Prostate gland (tissue), 2 donors: ENCODE measurements at regions not wholly inside any gene's neighbourhood (a gene's known extent, or its start where the extent isn't known, plus 50 kb on each side); places are given as distances from the start of the nearest gene placed in this dataset.

ENCODE experiments used
- DNase-seq: peaks from one replicate; pipeline ENCODE4 v3.0.0-alpha.2; 2019; ENCODE audit warnings: low spot score
- H3K27ac ChIP-seq, 2 donors: fragments of 200-600 bp; sonication (generic); 2 replicates each; pipeline ENCODE4 v1.5.1; 2017 to 2019
- H3K27me3 ChIP-seq: fragments of 200-600 bp; sonication (generic); replicated peaks from 2 replicates; pipeline ENCODE4 v1.5.1; 2019; ENCODE audit not compliant: insufficient read depth
- H3K36me3 ChIP-seq, 2 donors: fragments of 200-600 bp; sonication (generic); 1 replicate in 1 of 2; 2 replicates in 1 of 2; pipeline versions ENCODE4 v1.5.1 to v1.8.1; 2017 to 2019
- H3K4me1 ChIP-seq: fragments of 200-600 bp; sonication (generic); replicated peaks from 2 replicates; pipeline ENCODE4 v1.5.1; 2019
- H3K4me3 ChIP-seq, 2 donors: fragments of 200-600 bp; sonication (generic); 2 replicates each; pipeline ENCODE4 v1.5.1; 2017 to 2019
- H3K9me3 ChIP-seq: fragments of 200-600 bp; sonication (generic); 2 replicates; pipeline ENCODE4 v1.5.1; 2017
- POLR2A ChIP-seq: fragments of 450-650 bp; IDR thresholded peaks from one replicate; pipeline ENCODE4 v1.6.1; 2016; ENCODE audit warnings: antibody characterized with exemption, mild to moderate bottlenecking
- POLR2AphosphoS5 ChIP-seq: sonication (generic); formaldehyde crosslinking; IDR thresholded peaks from one replicate; pipeline ENCODE4 v1.6.1; 2017; ENCODE audit warnings: antibody characterized with exemption
- WGBS: methylation state at CpG from one replicate; pipeline ENCODE4 v1.1.5; 2018; 5-methylcytosine and 5-hydroxymethylcytosine counted together
- intact Hi-C: fragments of 100-400 bp; cut with DNase I; formaldehyde crosslinking; loops from one replicate; pipeline ENCODE4 v1.14.2; 2022
- TF ChIP-seq, protein P1 (sequence below), 4 experiments: fragments of 200-600 bp in 2 of 4; fragments of 450-650 bp in 2 of 4; sonication (generic) in 2 of 4; IDR thresholded peaks; 1 replicate in 3 of 4; 2 replicates in 1 of 4; pipeline ENCODE4 v1.5.1; 2016 to 2019; ENCODE audit warnings: antibody characterized with exemption in 4 of 4, mild to moderate bottlenecking in 2 of 4, moderate library complexity in 2 of 4

DNA sequence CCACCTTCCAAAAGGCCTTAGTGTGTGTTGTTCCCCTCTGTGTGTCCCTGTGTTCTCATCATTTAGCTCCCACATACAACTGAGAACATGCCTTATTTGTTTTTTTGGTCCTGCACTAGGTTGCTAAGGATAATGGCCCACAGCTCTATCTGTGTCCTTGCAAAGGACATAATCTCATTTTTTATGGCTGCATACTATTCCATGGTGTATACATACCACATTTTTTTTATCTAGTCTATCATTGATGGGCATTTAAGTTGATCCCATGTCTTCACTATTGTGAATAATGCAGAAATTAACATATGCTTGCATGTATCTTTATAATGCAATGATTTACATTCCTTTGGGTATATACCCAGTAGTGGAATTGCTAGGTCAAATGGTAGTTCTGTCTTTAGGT is 645.7 kb downstream of the PDCD6IP start:
- no peaks in the 10 kb centered on the region for H3K27me3 ChIP-seq
- H3K4me1 ChIP-seq, result no peaks in the 10 kb centered on the region
- H3K27ac ChIP-seq, result no peak overlapping the region
- no peaks in the 10 kb centered on the region for H3K36me3 ChIP-seq
- no peak overlapping the region for H3K4me3 ChIP-seq
- H3K9me3 ChIP-seq, result no peaks in the 10 kb centered on the region
- DNase-seq, result no peak
- intact Hi-C loops, result no loop called here
- TF ChIP-seq POLR2A (no peak), POLR2AphosphoS5 (no peak)
- TF ChIP-seq, protein P1, sequence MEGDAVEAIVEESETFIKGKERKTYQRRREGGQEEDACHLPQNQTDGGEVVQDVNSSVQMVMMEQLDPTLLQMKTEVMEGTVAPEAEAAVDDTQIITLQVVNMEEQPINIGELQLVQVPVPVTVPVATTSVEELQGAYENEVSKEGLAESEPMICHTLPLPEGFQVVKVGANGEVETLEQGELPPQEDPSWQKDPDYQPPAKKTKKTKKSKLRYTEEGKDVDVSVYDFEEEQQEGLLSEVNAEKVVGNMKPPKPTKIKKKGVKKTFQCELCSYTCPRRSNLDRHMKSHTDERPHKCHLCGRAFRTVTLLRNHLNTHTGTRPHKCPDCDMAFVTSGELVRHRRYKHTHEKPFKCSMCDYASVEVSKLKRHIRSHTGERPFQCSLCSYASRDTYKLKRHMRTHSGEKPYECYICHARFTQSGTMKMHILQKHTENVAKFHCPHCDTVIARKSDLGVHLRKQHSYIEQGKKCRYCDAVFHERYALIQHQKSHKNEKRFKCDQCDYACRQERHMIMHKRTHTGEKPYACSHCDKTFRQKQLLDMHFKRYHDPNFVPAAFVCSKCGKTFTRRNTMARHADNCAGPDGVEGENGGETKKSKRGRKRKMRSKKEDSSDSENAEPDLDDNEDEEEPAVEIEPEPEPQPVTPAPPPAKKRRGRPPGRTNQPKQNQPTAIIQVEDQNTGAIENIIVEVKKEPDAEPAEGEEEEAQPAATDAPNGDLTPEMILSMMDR (IDR thresholded peaks at IDR 0.05), result no peak

DNA sequence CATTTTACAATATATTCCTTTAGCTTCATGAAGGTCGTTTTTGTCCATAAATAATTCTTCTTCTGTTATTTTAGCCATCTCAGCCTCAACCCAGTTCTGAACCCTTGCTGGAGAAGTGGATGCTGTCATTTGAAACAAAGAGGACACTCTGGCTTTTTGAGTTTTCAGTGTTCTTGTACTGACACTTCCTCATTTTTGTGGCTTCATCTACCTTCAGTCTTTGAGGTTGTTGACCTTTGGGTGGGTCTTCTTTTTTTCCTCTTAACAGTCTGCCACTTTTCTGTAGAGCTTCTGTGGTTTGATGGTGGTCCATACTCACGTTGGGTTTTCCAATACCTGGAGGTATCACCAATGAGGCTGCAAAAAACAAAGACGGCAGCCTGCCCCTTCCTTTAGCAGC is 650.9 kb downstream of the PDCD6IP start:
- 67% methylated on average over 3 of the region's 3 CpGs for WGBS
- TF ChIP-seq, protein P1 (IDR thresholded peaks at IDR 0.05), result no peak
- TF ChIP-seq POLR2AphosphoS5, result no peak
- no peak for TF ChIP-seq POLR2A

DNA sequence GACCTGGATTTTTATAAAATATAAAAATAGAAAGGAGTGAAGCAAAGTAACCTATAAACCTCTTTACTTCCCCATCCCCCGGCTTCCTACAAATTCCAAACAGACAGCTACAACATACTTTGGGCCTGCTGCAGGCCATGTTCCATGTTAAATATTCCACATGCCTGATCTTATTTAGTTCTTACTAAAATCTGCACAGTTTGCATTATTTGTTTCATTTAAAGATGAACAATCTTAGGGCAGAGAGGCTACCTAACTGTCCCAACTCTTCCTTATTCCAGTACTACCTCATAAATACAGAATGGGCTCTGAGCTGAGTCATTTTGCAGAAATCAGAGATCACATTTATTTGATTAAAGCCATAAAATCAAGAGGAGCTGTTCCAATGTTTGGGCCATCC is 665.0 kb downstream of the PDCD6IP start:
- intact Hi-C loops, result no loop called here
- WGBS, result 76% methylated on average over 1 of the region's 1 CpG
- H3K27me3 ChIP-seq, result no peaks in the 10 kb centered on the region
- H3K4me3 ChIP-seq, result no peak overlapping the region
- no peak for DNase-seq
- TF ChIP-seq, protein P1 (IDR thresholded peaks at IDR 0.05), result no peak
- no peak for TF ChIP-seq POLR2A
- TF ChIP-seq POLR2AphosphoS5, result no peak
- no peak overlapping the region for H3K27ac ChIP-seq
- H3K4me1 ChIP-seq, result no peaks in the 10 kb centered on the region
- no peaks in the 10 kb centered on the region for H3K9me3 ChIP-seq
- no peaks in the 10 kb centered on the region for H3K36me3 ChIP-seq

More for the DNA sequence above, 650.9 kb downstream of the PDCD6IP start:
- Histone ChIP-seq H3K4me3 (no peak overlapping the region), H3K27ac (no peak overlapping the region), H3K9me3 (no peaks in the 10 kb centered on the region), H3K27me3 (no peaks in the 10 kb centered on the region), H3K4me1 (no peaks in the 10 kb centered on the region), H3K36me3 (no peaks in the 10 kb centered on the region)
- intact Hi-C loops, result no loop called here
- DNase-seq, result no peak

DNA sequence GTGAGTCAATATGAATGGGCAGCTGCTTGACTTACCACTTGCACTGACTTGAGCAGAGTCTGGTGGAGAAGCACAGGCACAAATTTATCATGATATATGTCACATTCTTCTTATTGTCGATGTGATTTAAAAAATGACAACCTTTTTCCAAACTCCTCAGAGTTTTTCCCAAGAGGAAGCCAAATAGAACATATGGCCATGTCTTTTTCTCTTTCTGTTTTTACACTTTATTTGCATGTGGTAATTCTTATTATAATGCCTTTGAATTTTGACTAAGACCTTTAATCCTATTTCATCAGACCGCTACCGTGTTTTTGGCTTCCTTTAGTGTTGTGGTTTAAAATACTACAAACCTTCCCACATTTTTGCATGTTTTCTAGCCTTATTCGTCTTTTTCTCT is 666.2 kb downstream of the PDCD6IP start:
- Histone ChIP-seq H3K9me3 (no peaks in the 10 kb centered on the region), H3K36me3 (no peaks in the 10 kb centered on the region), H3K4me1 (no peaks in the 10 kb centered on the region), H3K27me3 (no peaks in the 10 kb centered on the region), H3K4me3 (no peak overlapping the region), H3K27ac (no peak overlapping the region)
- no peak for TF ChIP-seq POLR2A
- TF ChIP-seq, protein P1 (IDR thresholded peaks at IDR 0.05), result no peak
- no peak for TF ChIP-seq POLR2AphosphoS5
- DNase-seq, result no peak
- intact Hi-C loops, result no loop called here
- WGBS, result 84% methylated on average over 4 of the region's 4 CpGs

DNA sequence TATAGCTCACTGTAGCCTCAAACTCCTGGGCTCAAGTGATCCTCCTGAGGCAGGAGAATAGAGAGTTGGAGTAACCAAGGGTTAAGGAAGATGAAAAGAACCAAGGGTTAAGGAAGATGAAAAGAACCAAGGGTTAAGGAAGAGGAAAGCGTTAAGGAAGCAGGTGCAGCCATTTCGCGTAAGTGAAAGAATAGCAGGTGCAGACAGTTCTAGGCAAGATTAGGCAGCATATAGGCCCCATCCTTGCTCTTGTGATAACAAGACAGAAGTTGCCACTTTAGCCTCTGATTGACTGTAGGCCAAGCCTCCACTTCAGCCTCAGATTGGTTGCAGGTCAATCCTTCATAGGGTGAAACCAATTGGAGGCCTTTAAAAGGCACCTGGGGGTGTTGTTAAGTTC is 677.4 kb downstream of the PDCD6IP start:
- intact Hi-C loops, result no loop called here
- TF ChIP-seq POLR2AphosphoS5, result no peak
- TF ChIP-seq, protein P1 (IDR thresholded peaks at IDR 0.05), result no peak
- TF ChIP-seq POLR2A, result no peak
- Histone ChIP-seq H3K27me3 (no peaks in the 10 kb centered on the region), H3K4me1 (no peaks in the 10 kb centered on the region), H3K27ac (no peak overlapping the region), H3K4me3 (no peak overlapping the region), H3K36me3 (no peaks in the 10 kb centered on the region), H3K9me3 (no peaks in the 10 kb centered on the region)
- no peak for DNase-seq
- 71% methylated on average over 3 of the region's 3 CpGs for WGBS
